SH-SY5Y (cell line): ENCODE measurements at regions not wholly inside any gene's neighbourhood (a gene's known extent, or its start where the extent isn't known, plus 50 kb on each side); places are given as distances from the start of the nearest gene placed in this dataset.

ENCODE experiments used
- GATA2 ChIP-seq: IDR thresholded peaks from 2 replicates; pipeline ENCODE4 v1.6.1; 2011; ENCODE audit warnings: mild to moderate bottlenecking, low read depth, low read length
- GATA3 ChIP-seq: IDR thresholded peaks from 2 replicates; pipeline ENCODE4 v1.6.1; 2011; ENCODE audit warnings: low read depth, mild to moderate bottlenecking, low read length, moderate library complexity

DNA sequence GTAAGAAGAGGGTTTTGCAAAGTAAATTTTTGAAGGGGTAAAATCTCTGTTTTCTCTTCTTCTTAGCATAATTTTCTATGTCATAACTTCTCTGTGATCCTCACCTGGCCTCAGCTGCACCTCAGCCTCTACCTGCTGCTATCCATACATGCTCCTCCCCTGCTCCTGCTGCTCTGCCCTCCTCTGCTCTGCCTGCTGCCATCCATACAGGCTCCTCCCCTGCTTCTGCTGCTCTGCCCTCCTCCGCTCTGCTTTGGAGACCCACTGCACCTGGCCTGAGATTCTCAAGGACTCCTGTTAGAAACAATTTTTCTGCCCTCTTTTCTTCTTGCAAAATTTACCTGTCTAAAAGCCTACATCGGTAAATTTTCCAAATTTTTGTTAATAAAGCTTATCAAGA, 388.6 kb upstream of the PITX2 start:
- TF ChIP-seq GATA3 = no peak
- no peak for TF ChIP-seq GATA2
